Stimulated activated CD4-positive, alpha-beta T cell treated with anti-CD3 and anti-CD28 coated beads, Interleukin-12 subunit alpha, Interleukin-12 subunit beta, amount 100 ng/mL, for 4 hours (primary cell): ENCODE measurements at regions not wholly inside any gene's neighbourhood (a gene's known extent, or its start where the extent isn't known, plus 50 kb on each side); places are given as distances from the start of the nearest gene placed in this dataset.

ENCODE experiments used
- DNase-seq: peaks from one replicate; pipeline ENCODE4 v3.0.0-alpha.2; 2020

DNA sequence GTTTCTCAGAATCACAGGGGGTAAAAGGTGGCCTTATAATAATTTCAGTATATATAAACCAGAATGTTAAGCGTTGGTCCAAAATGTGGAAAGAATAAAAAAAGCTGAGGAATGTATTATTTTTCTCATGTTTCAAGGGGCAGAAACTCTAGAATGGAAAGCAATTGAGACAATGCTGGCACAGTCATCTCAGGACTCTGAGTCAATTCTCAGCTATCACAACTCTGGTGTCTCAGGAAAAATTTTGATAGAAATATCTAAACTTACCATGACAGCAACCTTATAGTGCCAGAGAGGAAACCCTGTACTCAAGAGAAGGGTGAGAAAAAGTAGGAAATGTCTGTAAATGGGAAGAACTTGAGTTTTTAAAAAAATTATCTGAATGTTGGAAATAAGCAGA is 1189.4 kb upstream of the NUDT12 start:
- no peak for DNase-seq

DNA sequence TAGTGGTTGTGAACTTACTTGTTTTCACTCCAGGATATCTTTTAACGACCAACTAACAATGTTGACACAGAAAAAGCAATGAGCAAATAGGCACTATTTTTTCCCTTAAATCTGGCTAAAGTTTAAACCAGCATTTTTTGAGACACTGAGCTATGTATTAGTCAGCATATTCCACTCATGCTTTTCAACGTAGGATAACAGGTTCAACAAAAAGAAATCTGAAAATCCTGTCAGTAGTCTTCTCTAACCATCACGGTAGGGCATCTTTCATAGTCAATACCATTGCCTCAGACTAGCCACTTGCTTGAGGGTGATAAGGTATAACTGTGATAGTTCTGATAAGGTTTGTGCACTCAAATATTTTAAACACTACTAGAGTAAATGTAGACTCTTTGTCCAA is 1177.3 kb upstream of the NUDT12 start:
- no peak for DNase-seq

DNA sequence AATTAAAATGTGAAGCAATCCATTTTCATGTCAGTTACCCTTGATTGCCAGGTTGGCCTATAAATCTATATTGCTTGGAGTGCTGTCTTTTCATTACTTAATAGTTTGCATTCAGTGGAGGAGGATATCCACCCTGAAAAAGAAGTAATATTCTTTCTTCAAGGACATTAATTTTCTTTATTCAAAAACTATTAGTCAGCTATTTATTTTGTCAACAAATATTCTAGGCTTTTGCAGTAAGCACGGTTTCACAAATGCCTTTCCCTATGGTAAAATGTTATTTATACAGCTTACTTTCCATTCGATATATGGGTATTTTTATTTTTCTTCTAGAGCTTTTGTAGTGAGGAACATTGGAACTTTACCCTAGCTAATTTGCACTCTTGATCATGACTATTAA is 1176.9 kb upstream of the NUDT12 start:
- DNase-seq, result no peak

DNA sequence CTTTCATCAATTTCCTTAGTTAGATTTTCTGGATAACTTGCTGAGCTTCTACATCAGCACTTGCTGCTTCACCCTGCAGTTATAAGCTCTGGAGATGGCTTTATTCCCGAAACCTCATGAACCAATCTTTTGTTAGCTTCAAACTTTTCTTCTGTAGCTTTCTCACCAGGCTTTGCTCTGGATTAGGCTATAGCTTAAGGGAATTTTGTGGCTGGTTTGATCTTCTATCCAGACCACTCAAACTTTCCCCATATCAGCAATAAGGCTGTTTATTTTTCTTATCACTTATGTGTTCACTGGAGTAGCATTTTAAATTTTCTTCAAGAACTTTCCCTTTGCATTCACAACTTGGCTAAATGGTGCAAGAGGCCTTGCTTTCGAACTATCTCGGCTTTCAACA is 1173.5 kb upstream of the NUDT12 start:
- no peak for DNase-seq

DNA sequence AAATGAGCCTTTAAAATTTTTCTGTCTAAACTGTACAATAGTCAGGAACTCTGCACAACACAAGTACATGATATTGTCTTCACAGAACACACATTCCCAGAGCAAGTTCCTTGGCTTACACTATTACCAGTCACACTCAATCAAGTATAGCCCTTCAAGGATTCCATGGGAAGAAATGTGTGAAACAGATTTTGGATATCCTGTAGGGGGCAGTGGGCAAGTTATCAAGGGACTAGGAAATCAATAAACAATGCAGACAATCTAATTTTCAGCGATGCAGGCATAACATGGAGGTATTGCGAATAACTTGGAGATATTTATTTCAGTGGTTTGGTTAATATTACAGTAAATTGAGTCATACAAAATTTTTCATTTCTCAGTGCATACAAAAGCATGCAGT is 1171.5 kb upstream of the NUDT12 start:
- DNase-seq, result no peak

DNA sequence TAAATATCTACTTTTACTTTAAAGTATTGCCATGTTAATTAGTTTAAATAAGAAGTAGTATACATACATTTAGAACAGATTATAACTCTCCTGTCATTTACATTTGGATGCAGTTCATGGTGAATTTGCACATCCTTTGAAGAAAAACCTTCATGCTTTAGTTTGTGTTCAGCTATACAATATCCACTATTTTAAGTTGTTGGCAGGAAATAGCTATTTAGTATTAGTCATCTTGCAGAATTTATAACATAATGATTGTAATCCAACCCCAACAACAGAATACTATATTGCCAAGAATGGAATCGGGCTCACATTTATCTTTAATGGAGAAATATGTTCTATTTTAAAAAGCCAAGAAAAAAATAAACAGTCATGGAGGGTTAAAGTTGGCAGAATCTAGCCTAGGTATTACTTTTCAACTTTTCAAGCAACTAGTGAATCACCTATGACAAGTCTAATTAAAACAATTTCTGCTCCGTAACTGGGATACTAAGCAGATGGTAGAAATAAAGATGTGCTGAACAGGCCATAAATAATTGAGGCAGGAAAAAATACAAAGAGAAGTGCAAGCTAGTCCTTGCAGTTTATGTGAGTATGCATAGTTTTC is 1170.6 kb upstream of the NUDT12 start:
- DNase-seq, result no peak

DNA sequence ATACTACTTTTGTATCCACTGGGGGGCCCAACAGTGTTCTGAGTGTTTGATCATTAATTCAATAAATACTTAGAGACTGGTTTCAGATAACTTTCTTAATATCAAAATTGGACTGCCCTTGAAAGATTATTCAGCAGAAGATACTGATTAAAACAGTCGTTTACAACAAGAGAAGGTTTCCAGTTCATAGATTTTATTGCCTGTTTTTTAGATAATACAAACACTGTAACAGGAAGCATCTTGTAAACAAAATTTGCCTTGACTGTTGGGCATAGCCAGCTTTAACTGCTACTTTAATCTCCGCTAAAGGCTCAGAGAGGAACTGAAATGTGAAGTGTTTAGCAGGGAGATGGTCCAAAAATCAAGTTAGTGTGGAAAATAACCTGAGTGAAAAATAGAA is 1168.7 kb upstream of the NUDT12 start:
- DNase-seq, result no peak

DNA sequence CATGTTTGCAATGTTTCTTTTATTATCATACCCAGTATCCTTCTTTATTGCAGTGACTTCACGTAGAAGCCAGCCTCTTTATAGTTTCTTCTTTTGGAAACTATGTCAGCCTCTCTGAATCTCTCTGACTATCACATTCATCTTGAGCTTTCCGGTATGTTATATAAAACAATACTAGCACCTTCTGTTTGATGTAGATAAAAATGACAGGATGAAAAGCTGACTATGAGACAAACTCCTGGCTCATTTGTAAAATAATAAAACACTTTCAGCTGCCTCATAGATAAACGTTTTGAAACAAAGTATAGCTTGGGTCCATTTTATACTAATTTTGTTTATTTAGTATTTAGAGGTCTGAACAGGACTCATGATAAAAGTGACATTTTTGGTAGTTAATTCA is 1145.4 kb upstream of the NUDT12 start:
- no peak for DNase-seq

DNA sequence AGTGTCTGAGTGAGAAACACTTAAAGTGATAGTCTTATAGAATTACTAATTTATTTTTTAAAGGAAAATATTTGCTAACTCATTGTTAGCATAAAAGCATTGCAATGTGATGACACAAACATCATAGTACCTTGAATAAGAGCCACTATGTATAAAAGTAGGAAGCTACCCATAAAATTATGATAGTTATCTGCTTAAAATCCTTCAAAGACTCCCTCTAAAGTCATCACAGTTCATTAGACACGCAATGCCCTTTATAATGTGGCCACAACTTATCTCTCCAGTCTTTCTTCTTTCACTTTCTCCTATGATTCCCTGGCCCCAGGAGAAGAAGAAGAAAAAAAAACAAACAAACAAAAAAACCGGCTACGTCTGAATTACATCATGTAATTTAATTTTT is 1144.0 kb upstream of the NUDT12 start:
- DNase-seq, result no peak

DNA sequence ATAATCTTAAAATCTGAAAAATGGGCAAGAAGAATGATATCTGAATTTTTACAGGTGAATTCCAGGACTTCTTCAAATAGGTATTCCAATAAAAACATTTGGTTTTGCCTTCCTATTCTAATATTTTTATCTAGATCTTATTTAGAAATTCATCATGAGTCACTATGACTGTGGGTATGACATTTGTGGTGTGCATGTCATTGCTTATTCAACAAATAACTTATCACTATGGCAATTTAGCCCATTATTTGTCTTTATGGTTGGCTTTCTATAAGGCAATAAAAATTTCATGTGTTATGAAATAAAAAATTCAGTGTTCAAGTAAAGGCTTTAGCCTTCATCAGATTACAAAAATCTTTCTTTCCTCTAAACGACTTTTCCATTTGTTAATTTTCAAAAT is 1139.6 kb upstream of the NUDT12 start:
- DNase-seq, result no peak

DNA sequence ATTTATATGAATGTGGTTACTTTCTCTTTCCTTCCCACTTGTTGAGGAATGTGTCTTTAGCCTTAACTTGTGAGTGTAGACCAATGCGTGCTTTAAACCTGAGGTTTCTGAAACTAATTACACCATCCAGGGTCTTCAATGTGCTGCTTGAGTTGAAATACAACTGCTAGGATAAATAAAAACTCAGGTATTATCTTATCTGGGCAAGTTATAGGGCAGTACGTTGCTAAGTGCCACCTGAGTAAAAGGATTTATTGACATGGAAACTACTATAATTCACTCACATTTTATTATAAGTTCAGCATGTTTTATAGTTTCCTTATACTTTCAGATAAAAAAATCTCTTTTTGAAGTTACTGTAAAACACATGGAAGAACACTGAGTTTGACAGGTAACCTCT is 1136.8 kb upstream of the NUDT12 start:
- no peak for DNase-seq

DNA sequence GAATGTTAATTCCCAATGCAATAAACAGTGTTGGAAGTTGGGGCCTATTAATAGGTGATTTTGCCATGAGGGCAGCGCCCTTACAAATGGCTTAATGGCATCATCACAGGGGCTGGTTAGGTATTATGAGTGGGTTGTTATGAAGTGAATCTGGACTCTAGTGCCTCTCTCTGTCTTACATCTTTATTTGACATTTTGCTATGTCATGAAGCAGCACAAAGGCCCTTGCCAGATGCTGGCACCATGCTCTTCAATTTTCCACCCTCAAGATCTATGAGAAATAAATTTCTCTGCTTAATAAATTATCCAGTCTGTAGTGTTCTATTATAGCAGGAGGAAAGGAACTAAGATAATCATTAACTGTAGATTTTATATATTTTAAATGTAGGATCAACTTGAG is 1098.7 kb upstream of the NUDT12 start:
- no peak for DNase-seq

DNA sequence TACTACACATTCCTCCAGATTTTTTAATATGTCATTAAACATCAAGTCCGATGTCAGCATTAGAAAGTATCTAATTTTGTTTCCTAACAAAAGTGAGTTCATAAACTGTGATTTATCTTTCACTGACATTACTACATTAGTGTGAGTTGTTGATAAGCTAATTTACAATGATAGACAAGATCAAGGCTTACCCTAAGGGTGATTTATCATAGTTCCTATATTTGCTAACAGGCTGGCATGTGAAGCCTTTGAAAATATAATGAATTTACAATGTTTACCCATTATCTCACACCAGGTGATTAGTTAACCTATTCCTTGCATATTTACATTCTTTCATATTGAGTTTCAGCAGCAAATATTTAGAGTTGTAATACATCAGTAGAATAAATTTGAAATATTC is 1096.9 kb upstream of the NUDT12 start:
- no peak for DNase-seq

DNA sequence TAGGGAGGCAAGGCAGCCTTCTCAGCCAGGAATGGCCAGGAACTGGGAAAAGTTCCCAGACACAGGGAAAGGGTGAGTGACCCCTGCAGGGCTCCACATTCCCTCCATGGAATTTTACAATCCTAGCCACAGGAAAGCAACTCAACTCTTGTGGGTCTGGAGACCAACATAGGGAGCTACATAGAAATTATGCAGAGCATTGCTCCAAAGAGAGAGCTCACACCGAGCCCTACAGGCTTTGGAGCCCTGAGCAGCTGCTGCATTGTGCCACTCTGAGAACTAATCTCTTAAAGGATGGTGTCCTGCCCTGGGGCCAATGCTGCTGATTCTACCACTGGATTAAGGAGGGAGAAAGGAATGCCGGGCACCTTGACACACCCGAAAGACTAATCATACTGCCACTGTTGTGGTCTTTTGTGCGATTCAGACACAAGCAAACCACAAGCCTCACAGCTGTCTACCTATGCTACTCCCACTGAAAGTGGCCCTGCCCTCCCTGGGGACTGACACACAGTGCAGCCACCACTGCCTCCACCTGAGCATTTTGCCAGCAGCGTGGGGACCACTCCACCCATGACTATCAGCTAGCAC is 1089.8 kb upstream of the NUDT12 start:
- no peak for DNase-seq

DNA sequence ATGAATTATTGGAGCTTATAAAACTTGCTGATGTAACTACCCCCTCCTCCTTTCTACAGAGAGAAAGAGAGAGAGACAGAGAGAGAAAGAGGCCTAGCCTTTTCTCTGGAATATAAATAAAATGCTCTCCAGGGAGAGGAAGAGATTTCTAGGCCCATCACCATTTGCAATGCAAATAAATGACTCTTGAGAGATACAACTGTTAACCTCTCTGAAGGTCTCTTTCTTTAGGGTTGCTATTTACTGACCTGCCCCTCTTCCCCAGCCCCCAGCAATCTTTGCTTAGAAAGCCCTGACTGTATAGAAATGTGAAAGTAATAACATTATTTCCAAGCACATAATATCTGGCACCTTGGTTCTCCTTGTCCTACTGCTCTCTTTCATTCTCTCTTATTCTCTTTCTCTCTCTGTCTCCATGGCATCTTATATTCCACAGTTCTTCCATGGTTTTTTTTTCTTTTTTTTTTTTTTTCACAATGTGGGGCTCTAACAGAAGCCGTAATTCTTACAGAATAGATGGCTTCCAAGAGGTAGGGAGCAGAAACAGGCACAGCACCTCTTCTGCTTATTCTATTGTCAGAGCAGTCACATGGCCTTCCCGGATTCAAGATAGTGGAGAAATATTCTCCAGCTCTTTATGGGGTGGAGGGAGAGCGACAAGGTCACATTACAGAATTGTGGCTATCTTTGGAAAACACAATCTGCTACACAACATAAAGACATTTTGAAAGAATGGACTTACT is 1087.9 kb upstream of the NUDT12 start:
- DNase-seq, result no peak

DNA sequence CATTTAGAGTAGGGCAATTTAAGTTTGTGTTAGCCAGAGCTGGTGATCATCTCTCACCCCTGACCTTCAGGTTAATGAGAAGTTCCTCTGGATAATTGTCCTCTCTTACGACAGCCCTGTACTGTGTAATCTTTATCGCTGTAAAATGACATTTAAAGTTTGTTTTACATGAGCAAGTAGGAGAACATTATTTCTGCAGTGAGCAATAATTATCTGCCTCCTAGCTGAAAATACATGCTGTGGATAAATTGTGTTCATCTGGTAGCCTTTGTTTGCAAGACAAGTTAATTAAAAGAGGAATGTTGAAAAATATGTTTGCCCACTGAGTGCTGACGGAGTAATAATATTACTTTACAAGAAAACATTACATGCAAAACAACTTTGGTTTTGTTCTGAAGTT is 1083.8 kb upstream of the NUDT12 start:
- no peak for DNase-seq

DNA sequence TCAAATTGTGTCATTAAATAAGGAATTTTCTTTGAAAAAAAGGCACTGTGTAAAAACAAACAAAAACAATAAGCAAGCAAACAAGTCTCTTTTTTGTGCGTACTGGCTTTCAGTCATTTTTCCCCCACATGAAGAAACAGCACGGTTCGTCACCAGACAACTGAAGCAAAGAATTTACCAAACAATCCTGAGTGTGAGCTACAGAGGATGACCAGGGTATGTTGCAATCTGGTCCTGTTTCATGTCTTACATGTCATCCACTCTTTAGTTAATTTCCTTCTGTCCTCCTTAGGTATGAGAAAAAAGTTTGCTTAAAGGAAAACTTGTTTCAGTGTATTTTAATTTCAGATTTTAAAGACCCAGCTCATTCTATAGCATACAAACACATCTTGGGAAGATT is 1080.7 kb upstream of the NUDT12 start:
- no peak for DNase-seq

DNA sequence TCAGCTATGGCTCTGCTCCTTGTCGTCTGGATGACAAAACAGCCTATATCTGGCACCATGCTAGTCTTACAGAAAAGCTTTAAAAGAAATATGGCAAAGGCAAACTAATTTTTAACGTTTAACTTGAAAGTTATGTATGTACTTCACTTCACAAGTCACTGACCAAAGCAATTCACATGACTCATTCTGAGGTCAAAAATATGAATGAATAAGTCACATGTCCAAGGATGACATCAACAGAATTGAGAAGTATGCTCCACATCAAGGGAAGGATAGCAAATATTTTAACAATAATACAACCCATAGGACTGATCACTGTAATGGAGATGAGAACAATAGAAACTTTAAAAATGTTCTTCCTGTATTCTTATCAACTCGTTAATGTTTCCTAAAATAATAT is 1072.6 kb upstream of the NUDT12 start:
- no peak for DNase-seq

DNA sequence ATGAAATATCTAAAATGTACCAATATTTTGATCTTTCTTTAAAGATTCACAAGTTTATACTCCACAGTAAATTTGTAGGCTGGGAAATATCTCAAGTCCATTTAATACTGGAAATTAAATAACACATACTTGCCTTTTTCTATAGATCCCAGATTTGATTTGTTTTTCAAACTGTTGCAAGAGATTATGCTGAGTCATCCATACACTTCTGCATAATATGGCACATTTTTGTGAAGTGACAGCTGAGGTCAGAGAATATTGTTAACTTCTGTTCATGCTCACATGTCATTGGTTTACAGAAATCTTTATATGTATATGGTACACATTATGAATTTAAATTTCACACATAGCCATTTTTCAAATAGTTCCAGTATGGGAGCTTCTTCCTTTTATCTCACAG is 1066.3 kb upstream of the NUDT12 start:
- no peak for DNase-seq

DNA sequence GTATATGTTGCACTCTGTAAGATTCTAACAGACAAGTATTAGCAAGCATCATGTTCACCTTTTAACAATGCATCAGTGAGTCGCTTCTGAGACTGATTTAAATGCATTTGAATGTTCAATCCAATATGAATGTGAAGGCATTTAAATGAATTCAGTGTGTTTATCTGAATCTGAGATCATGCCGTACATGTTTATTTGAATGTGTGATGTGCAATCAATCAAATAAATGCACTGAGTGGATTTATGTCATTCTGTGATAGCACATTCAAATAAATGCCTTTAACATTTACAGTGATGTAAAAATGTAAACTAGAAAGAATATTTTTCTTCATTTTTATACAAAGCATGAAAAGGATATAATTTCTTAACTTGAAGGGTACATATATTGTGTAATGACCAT is 1063.5 kb upstream of the NUDT12 start:
- DNase-seq, result no peak

DNA sequence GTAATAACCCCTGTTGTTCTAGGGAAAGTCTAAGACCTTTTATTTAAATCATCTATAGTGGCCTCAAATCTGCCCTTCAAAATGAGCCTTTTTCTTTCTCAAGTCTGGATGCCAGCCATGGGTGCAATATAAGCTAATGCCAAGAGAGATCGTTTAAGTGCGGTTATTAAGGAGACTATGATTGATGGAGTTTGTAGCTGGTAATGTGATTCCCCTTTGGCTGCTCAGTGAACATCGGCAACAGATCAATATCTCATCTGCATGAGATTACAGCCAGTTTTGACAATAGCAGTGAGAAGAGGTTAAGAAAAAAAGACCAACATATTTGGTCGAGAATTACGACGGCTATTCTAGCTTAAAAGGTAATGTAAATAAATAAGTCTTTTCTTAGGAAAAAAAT is 1049.4 kb upstream of the NUDT12 start:
- DNase-seq, result no peak

DNA sequence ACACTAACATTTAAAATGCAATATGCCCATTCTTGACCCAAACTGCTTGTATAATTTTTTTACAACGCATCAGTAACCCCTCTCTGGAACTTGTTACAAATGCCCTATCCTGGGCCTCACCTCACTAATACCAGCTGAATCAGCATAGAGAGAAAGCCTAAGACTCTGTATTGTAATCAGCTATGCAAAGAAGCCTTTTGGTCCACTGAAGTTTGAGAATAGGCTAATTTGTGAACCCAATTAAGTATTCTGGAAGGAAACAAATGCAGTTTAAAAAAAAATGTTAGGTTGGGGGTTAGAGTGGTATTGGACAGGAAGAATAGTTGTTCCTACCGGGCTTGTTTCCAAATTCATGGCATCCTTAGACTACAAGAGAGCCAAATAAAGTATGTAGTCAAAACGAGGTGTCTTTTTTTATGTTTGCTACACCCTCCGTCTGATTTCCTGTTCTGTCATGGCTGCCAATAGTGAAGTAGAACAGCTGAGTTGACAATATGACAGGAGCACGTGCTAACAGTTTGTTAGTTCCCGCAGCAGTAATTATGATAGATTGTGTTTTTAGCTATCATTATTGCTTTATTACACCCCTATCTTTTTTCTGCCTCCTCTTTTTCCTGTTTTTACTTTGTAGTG is 1048.7 kb upstream of the NUDT12 start:
- no peak for DNase-seq

DNA sequence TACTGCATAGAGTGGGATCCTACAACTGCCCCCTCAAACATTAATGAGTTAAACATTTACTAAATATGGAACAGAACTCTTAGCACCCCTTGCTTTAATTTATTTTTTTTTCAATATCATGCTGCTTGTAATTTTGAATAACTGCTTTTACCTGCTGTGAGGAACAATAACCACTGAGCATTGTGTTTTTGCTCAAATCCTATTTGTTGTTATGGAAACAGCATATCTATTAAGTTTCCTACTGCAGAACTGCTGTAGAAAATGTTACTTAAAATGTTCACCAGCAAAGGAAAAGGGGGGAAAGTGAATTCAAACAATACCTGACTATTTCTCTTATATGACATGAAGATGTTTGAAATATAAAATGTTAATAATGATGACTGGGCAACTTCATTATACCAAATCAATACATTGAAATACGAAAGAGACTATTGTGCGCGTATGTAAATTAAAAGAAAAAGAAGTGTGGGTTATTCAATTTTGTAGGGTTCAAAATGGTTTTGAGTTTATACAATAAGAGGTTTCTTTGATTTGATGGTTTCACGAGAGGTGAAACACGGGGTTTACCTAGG is 1043.8 kb upstream of the NUDT12 start:
- DNase-seq, result no peak

DNA sequence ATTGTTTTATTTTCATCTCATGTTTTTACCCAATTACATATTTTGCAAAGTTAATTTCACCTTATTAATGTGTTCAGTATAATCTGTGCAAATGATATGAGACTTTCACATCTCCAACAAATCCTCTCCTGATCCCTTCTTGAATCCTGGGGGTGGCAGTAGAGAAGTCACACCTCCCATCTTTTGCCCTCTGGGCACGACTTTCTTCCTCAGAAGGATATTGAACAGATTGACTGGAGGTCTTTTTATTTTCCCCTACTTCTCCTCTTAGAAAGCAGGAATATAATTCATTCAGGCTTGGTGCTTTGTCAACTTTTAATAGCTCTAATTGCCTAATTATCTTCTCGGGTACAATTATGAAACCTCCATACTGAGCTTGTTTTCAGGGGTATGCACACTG is 1037.1 kb upstream of the NUDT12 start:
- no peak for DNase-seq
